OCI-LY3 (cell line): ENCODE measurements at regions not wholly inside any gene's neighbourhood (a gene's known extent, or its start where the extent isn't known, plus 50 kb on each side); places are given as distances from the start of the nearest gene placed in this dataset.
"Not testable (repeated sequence)": the region's sequence is repeated elsewhere in the genome, so short reads cannot be mapped to it uniquely, and the experiment has no call there.

Source experiments
- H2AFZ ChIP-seq: fragments of 200-600, 300-600 bp; shearing (Covaris generic); 2 replicates; pipeline ENCODE4 v1.6.0; 2014; ENCODE audit warnings: antibody characterized with exemption, low read depth, low read length
- H3K27ac ChIP-seq: fragments of 200-600, 300-600 bp; sonication (generic); 2 replicates; pipeline ENCODE4 v1.5.1; 2014; ENCODE audit warnings: mild to moderate bottlenecking, low read length, moderate library complexity, mixed read lengths
- H3K27me3 ChIP-seq: fragments of 200-600, 300-600 bp; sonication (generic); 2 replicates; pipeline ENCODE4 v1.6.1; 2014; ENCODE audit warnings: low read depth, low read length, mixed read lengths
- H3K36me3 ChIP-seq: fragments of 200-600, 300-600 bp; sonication (generic); replicated peaks from 2 replicates; pipeline ENCODE3; 2014; ENCODE audit warnings: low read depth, low read length, mixed read lengths
- H3K4me1 ChIP-seq: fragments of 300-600, 200-600 bp; sonication (generic); 2 replicates; pipeline ENCODE4 v1.6.1; 2014; ENCODE audit warnings: low read length, mixed read lengths
- H3K4me2 ChIP-seq: fragments of 200-600, 300-600 bp; sonication (generic); 2 replicates; pipeline ENCODE4 v1.6.1; 2014; ENCODE audit warnings: low read length, mixed read lengths
- H3K4me3 ChIP-seq: fragments of 300-600, 200-600 bp; sonication (generic); 2 replicates; pipeline ENCODE4 v1.5.1; 2014; ENCODE audit warnings: antibody characterized with exemption, mild to moderate bottlenecking, low read length, moderate library complexity
- H3K79me2 ChIP-seq: fragments of 300-600, 200-600 bp; shearing (Covaris generic); 2 replicates; pipeline ENCODE4 v1.6.1; 2014; ENCODE audit warnings: mild to moderate bottlenecking, low read length, mixed read lengths
- H3K9ac ChIP-seq: fragments of 300-600, 200-600 bp; shearing (Covaris generic); 2 replicates; pipeline ENCODE4 v1.6.0; 2014; ENCODE audit warnings: mild to moderate bottlenecking, low read length, moderate library complexity
- H3K9me3 ChIP-seq: fragments of 200-600, 300-600 bp; shearing (Covaris generic); 2 replicates; pipeline ENCODE4 v1.6.1; 2014; ENCODE audit warnings: low read length, mixed read lengths; ENCODE audit not compliant: insufficient read depth
- H4K20me1 ChIP-seq: fragments of 200-600, 300-600 bp; sonication (generic); 2 replicates; pipeline ENCODE4 v1.6.1; 2016; ENCODE audit warnings: low read length, mixed read lengths; ENCODE audit not compliant: insufficient read depth
- CTCF ChIP-seq: fragments of 200-600, 300-600 bp; sonication (generic); IDR thresholded peaks from 2 replicates; pipeline ENCODE4 v1.5.1; 2014; ENCODE audit warnings: antibody characterized with exemption, low read length, low read depth
- EZH2phosphoT487 ChIP-seq: fragments of 200-600 bp; shearing (Covaris generic); IDR thresholded peaks from 2 replicates; pipeline ENCODE4 v1.6.1; 2018; ENCODE audit warnings: antibody characterized with exemption, mixed run types, low read depth

GRCh38 chr3:150323770-150324169, 84.3 kb upstream of the TSC22D2 start:
- Histone ChIP-seq H3K27ac (no peak overlapping the region), H2AFZ (no peak overlapping the region), H3K9me3 (no peaks in the 10 kb centered on the region)

GRCh38 chr3:150323091-150323490, 85.0 kb upstream of the TSC22D2 start:
- not testable (repeated sequence) for H3K9ac ChIP-seq, H3K36me3 ChIP-seq, H3K9me3 ChIP-seq, H2AFZ ChIP-seq, H3K4me1 ChIP-seq, H3K79me2 ChIP-seq, H3K4me2 ChIP-seq, H3K27ac ChIP-seq, H3K27me3 ChIP-seq, H4K20me1 ChIP-seq, H3K4me3 ChIP-seq

More at GRCh38 chr3:150323770-150324169, 84.3 kb upstream of the TSC22D2 start:
- no peak for TF ChIP-seq CTCF
- no peak for TF ChIP-seq EZH2phosphoT487
- Histone ChIP-seq H3K4me1 (no peaks in the 10 kb centered on the region), H3K79me2 (no peaks in the 10 kb centered on the region), H3K9ac (no peak overlapping the region), H3K4me3 (no peak overlapping the region), H3K27me3 (0 out of 2 replicates have a peak, but pooled peaks cover 3% of the 10 kb centered on the region), H4K20me1 (no peaks in the 10 kb centered on the region), H3K4me2 (no peak overlapping the region), H3K36me3 (no peaks in the 10 kb centered on the region)

GRCh38 chr3:150320971-150321370, 87.1 kb upstream of the TSC22D2 start:
- not testable (repeated sequence) for H2AFZ ChIP-seq, H3K36me3 ChIP-seq, H3K9me3 ChIP-seq, H3K27me3 ChIP-seq, H3K79me2 ChIP-seq, H4K20me1 ChIP-seq, H3K27ac ChIP-seq, H3K4me2 ChIP-seq, H3K9ac ChIP-seq, H3K4me3 ChIP-seq, H3K4me1 ChIP-seq

- Histone ChIP-seq H3K4me2 (no peak overlapping the region), H4K20me1 (no peaks in the 10 kb centered on the region), H3K27me3 (no peaks in the 10 kb centered on the region), H3K27ac (no peak overlapping the region), H3K9ac (no peak overlapping the region), H3K4me1 (no peaks in the 10 kb centered on the region), H3K36me3 (no peaks in the 10 kb centered on the region), H2AFZ (no peak overlapping the region), H3K9me3 (no peaks in the 10 kb centered on the region), H3K4me3 (no peak overlapping the region), H3K79me2 (no peaks in the 10 kb centered on the region)
- no peak for TF ChIP-seq CTCF
- no peak for TF ChIP-seq EZH2phosphoT487
These were observed 88.2 kb upstream of the TSC22D2 start for GRCh38 chr3:150319900-150320299.

- TF ChIP-seq EZH2phosphoT487 (no peak), CTCF (no peak)
- H3K27ac ChIP-seq = no peak overlapping the region
These were observed 90.6 kb upstream of the TSC22D2 start for GRCh38 chr3:150317469-150317868.

More at GRCh38 chr3:150317469-150317868, 90.6 kb upstream of the TSC22D2 start:
- Histone ChIP-seq H3K9me3 (no peaks in the 10 kb centered on the region), H2AFZ (no peak overlapping the region), H3K9ac (no peak overlapping the region), H3K79me2 (no peaks in the 10 kb centered on the region), H3K4me3 (no peak overlapping the region), H3K36me3 (no peaks in the 10 kb centered on the region), H3K4me2 (no peak overlapping the region), H3K27me3 (no peaks in the 10 kb centered on the region), H4K20me1 (no peaks in the 10 kb centered on the region), H3K4me1 (no peaks in the 10 kb centered on the region)
